ENCODE measurements at regions not wholly inside any gene's neighbourhood (a gene's known extent, or its start where the extent isn't known, plus 50 kb on each side); places are given as distances from the start of the nearest gene placed in this dataset.
"Not testable (repeated sequence)": the region's sequence is repeated elsewhere in the genome, so short reads cannot be mapped to it uniquely, and the experiment has no call there.

GRCh38 chr1:61566177-61566576 lies 158.8 kb downstream of the TM2D1 start:
- H3K27ac ChIP-seq = no peak overlapping the region
- no peak overlapping the region for H3K4me3 ChIP-seq (ENCODE audit: low read depth, low read length)
- H3K27me3 ChIP-seq (replicated peaks) = no peaks in the 10 kb centered on the region
- DNase-seq = no peak
- TF ChIP-seq CTCF (IDR thresholded peaks at IDR 0.05; ENCODE audit: low read depth, low read length, missing control alignments) = no peak
- in situ Hi-C loops (cut with HindIII; ENCODE audit: low pct_ligation_motif_present, low sequenced_read_pairs) = no loop called here
- H3K36me3 ChIP-seq (replicated peaks) = no peaks in the 10 kb centered on the region

- Histone ChIP-seq H3K4me3 (ENCODE audit: low read depth, low read length) (no peak overlapping the region), H3K27ac (no peak overlapping the region), H3K36me3 (replicated peaks) (no peaks in the 10 kb centered on the region), H3K27me3 (replicated peaks) (no peaks in the 10 kb centered on the region)
- in situ Hi-C loops (cut with HindIII; ENCODE audit: low pct_ligation_motif_present, low sequenced_read_pairs) = no loop called here
- TF ChIP-seq CTCF (IDR thresholded peaks at IDR 0.05; ENCODE audit: low read depth, low read length, missing control alignments) = no peak
- DNase-seq = no peak
Observed at GRCh38 chr1:61563611-61564010, 161.3 kb downstream of the TM2D1 start.

- no peak for TF ChIP-seq CTCF (IDR thresholded peaks at IDR 0.05; ENCODE audit: low read depth, low read length, missing control alignments)
- Histone ChIP-seq H3K27me3 (replicated peaks) (no peaks in the 10 kb centered on the region), H3K27ac (no peak overlapping the region), H3K4me3 (ENCODE audit: low read depth, low read length) (no peak overlapping the region), H3K36me3 (replicated peaks) (no peaks in the 10 kb centered on the region)
- peak; percentile 31 for DNase-seq
- in situ Hi-C loops (cut with HindIII; ENCODE audit: low pct_ligation_motif_present, low sequenced_read_pairs) = no loop called here
Observed at GRCh38 chr1:61561666-61562065, 163.3 kb downstream of the TM2D1 start.

- no peak for DNase-seq
- no peak for TF ChIP-seq CTCF (IDR thresholded peaks at IDR 0.05; ENCODE audit: low read depth, low read length, missing control alignments)
- no peaks in the 10 kb centered on the region for H3K36me3 ChIP-seq (replicated peaks)
- no peaks in the 10 kb centered on the region for H3K27me3 ChIP-seq (replicated peaks)
- H3K4me3 ChIP-seq (ENCODE audit: low read depth, low read length) = no peak overlapping the region
- in situ Hi-C loops (cut with HindIII; ENCODE audit: low pct_ligation_motif_present, low sequenced_read_pairs) = no loop called here
- H3K27ac ChIP-seq = no peak overlapping the region
Observed at GRCh38 chr1:61560385-61560784, 164.6 kb downstream of the TM2D1 start.

GRCh38 chr1:61556631-61557030 lies 168.3 kb downstream of the TM2D1 start:
- Histone ChIP-seq H3K27me3 (replicated peaks) (no peaks in the 10 kb centered on the region), H3K36me3 (replicated peaks) (no peaks in the 10 kb centered on the region), H3K27ac (no peak overlapping the region), H3K4me3 (ENCODE audit: low read depth, low read length) (no peak overlapping the region)
- TF ChIP-seq CTCF (IDR thresholded peaks at IDR 0.05; ENCODE audit: low read depth, low read length, missing control alignments) = no peak
- no peak for DNase-seq
- in situ Hi-C loops (cut with HindIII; ENCODE audit: low pct_ligation_motif_present, low sequenced_read_pairs) = no loop called here

DNA sequence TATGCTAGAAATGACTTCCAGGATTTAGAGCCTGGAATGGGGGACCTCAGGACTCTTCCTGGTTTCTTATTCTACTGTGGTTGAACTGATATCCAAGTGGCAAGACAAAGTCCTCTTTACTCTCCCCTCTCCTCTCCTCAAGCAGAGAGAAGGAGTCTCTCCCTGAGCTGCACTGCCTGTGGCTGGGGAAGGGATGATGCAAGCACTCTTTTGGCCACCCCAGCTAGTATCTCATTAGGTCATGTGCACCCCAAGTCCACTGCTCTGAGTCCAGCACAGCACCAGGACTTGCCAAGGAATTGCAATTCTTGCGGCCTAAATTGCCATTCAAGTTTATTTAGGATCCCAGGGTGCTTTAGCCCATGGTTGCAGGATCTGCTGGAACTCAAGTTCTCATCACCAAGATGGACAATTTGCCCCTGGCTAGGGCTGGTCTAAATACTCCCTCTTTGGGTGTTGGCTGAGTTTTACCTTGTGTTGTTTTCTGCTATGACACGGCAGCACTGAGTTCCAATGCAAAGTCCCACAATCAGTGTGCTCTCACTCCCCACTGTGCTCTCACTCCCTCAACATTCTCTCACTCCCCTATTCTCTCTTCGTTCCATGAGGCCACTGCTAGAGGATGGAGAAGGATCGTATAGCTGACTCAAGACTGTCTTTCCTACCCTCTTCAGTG lies 172.2 kb downstream of the TM2D1 start:
- H3K27me3 ChIP-seq (replicated peaks) = no peaks in the 10 kb centered on the region
- no peak for TF ChIP-seq CTCF (IDR thresholded peaks at IDR 0.05; ENCODE audit: low read depth, low read length, missing control alignments)
- in situ Hi-C loops (cut with HindIII; ENCODE audit: low pct_ligation_motif_present, low sequenced_read_pairs) = no loop called here

DNA sequence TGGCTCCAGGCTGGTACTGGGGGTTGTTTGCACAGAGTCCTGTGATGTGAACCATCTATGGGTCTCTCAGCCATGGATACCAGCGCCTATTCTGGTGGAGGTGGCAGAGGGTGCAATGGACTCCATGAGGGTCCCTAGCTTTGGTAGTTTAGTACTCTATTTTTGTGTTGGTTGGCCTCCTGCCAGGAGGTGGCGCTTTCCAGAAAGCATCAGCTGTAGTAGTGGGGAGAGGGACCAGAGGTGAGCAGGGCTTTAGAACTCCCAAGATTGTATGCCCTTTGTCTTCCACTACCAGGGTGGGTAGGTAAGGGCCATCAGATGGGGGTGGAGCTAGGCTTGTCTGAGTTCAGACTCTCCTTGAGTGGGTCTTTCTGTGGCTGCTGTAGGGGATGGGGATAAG lies 177.6 kb downstream of the TM2D1 start:
- in situ Hi-C loops (cut with HindIII; ENCODE audit: low pct_ligation_motif_present, low sequenced_read_pairs); H3K4me3 ChIP-seq (ENCODE audit: low read depth, low read length); DNase-seq; H3K27me3 ChIP-seq (replicated peaks); H3K36me3 ChIP-seq (replicated peaks); H3K27ac ChIP-seq: not testable (repeated sequence)

More for the DNA sequence above, 172.2 kb downstream of the TM2D1 start:
- Histone ChIP-seq H3K27ac (no peak overlapping the region), H3K4me3 (ENCODE audit: low read depth, low read length) (no peak overlapping the region), H3K36me3 (replicated peaks) (no peaks in the 10 kb centered on the region)
- DNase-seq = no peak

GRCh38 chr1:61544870-61545269 lies 180.1 kb downstream of the TM2D1 start:
- H3K36me3 ChIP-seq (replicated peaks); in situ Hi-C loops (cut with HindIII; ENCODE audit: low pct_ligation_motif_present, low sequenced_read_pairs); H3K4me3 ChIP-seq (ENCODE audit: low read depth, low read length); H3K27ac ChIP-seq; DNase-seq; H3K27me3 ChIP-seq (replicated peaks): not testable (repeated sequence)
